Gastrocnemius medialis (tissue), 4 donors: ENCODE measurements at regions not wholly inside any gene's neighbourhood (a gene's known extent, or its start where the extent isn't known, plus 50 kb on each side); places are given as distances from the start of the nearest gene placed in this dataset.

Experiments
- ATAC-seq, 2 donors: fragments of 150-250 bp; one replicate each; pipeline ENCODE4 v1.9.1; 2016
- DNase-seq, 2 donors: peaks; one replicate each; pipeline ENCODE4 v3.0.0-alpha.2; 2019
- H3K27ac ChIP-seq, 4 donors: fragments of 200-600 bp; sonication (generic); 1 replicate in 1 of 4; 2 replicates in 3 of 4; pipeline ENCODE4 v1.5.1; 2016 to 2018; ENCODE audit warnings: mild to moderate bottlenecking in 2 of 4, moderate library complexity in 1 of 4
- H3K27me3 ChIP-seq, 3 donors: fragments of 200-600 bp; sonication (generic) in 2 of 3; 1 replicate in 1 of 3; 2 replicates in 2 of 3; pipeline versions ENCODE4 v1.5.1 to v1.6.0; 2016 to 2019; ENCODE audit warnings: mild to moderate bottlenecking in 1 of 3, moderate library complexity in 1 of 3
- H3K36me3 ChIP-seq, 2 donors: fragments of 200-600 bp; sonication (generic) in 1 of 2; one replicate each; pipeline ENCODE4 v1.5.1; 2017 to 2018
- H3K4me1 ChIP-seq, 2 donors: fragments of 200-600 bp; sonication (generic) in 1 of 2; one replicate each; pipeline ENCODE4 v1.5.1; 2016 to 2017; ENCODE audit warnings: mild to moderate bottlenecking in 2 of 2
- H3K4me3 ChIP-seq, 4 donors: fragments of 200-600 bp; sonication (generic) in 3 of 4; 1 replicate in 1 of 4; 2 replicates in 3 of 4; pipeline ENCODE4 v1.5.1; 2016 to 2019; ENCODE audit warnings: mild to moderate bottlenecking in 2 of 4
- H3K9me3 ChIP-seq, 3 donors: fragments of 200-600 bp; sonication (generic) in 2 of 3; 1 replicate in 1 of 3; 2 replicates in 2 of 3; pipeline ENCODE4 v1.5.1; 2016 to 2019
- POLR2A ChIP-seq, 2 donors: fragments of 450-650 bp; IDR thresholded peaks; one replicate each; pipeline ENCODE4 v1.6.1; 2017; ENCODE audit warnings: antibody characterized with exemption in 2 of 2, mild to moderate bottlenecking in 2 of 2, moderate library complexity in 2 of 2
- in situ Hi-C, 4 donors: fragments of 200-750 bp; cut with MboI; loops; one replicate each; pipeline versions ENCODE4 v1.15.0 to v1.8.0; 2017; ENCODE audit warnings: low sequenced_read_pairs in 4 of 4
- intact Hi-C: fragments of 100-400 bp; cut with DNase I; formaldehyde crosslinking; loops from one replicate; pipeline ENCODE4 v1.15.1; 2023; ENCODE audit warnings: low total_unique reads
- TF ChIP-seq, protein P1 (sequence below), 5 experiments: fragments of 450-650 bp in 3 of 5; fragments of 200-600 bp in 2 of 5; sonication (generic) in 2 of 5; IDR thresholded peaks in 4 of 5; conservative IDR thresholded peaks in 1 of 5; 1 replicate in 4 of 5; 2 replicates in 1 of 5; pipeline ENCODE4 v1.5.1; 2016 to 2019; ENCODE audit warnings: antibody characterized with exemption in 5 of 5, mild to moderate bottlenecking in 3 of 5, moderate library complexity in 3 of 5

DNA sequence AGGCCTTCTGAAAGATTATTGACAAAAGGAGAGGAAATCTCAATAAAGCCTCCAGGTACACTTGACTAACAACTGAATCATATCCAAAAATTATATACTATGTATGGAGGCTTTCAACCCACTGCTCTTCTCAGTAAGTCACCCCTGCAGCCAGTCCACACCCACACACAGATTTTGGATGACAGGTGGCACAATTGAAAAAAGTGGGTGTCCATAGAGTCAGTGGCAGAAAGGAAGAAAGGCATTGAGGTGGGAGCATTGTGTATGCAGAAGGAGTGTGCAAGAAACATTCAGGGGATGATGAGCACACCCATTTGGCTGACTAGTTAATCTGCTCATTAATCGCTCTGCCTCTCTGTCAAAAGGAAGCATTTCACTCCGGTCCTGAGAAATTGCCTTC is 150.6 kb upstream of the IL12B start:
- Histone ChIP-seq H3K36me3 (no peaks in the 10 kb centered on the region), H3K4me3 (no peak overlapping the region), H3K27me3 (no peaks in the 10 kb centered on the region), H3K9me3 (peaks cover 0 to under 1% (median 0%) of the 10 kb centered on the region in 3 donors), H3K27ac (no peak overlapping the region), H3K4me1 (no peaks in the 10 kb centered on the region)
- DNase-seq = no peak
- ATAC-seq = no peak
- intact Hi-C loops = no loop called here
- TF ChIP-seq POLR2A (IDR thresholded peaks at IDR 0.05) = no peak
- TF ChIP-seq, protein P1, sequence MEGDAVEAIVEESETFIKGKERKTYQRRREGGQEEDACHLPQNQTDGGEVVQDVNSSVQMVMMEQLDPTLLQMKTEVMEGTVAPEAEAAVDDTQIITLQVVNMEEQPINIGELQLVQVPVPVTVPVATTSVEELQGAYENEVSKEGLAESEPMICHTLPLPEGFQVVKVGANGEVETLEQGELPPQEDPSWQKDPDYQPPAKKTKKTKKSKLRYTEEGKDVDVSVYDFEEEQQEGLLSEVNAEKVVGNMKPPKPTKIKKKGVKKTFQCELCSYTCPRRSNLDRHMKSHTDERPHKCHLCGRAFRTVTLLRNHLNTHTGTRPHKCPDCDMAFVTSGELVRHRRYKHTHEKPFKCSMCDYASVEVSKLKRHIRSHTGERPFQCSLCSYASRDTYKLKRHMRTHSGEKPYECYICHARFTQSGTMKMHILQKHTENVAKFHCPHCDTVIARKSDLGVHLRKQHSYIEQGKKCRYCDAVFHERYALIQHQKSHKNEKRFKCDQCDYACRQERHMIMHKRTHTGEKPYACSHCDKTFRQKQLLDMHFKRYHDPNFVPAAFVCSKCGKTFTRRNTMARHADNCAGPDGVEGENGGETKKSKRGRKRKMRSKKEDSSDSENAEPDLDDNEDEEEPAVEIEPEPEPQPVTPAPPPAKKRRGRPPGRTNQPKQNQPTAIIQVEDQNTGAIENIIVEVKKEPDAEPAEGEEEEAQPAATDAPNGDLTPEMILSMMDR (IDR thresholded peaks at IDR 0.05 in 4 of 5, conservative IDR thresholded peaks at IDR 0.05 in 1 of 5) = no peak
- in situ Hi-C loops = no loop called here

DNA sequence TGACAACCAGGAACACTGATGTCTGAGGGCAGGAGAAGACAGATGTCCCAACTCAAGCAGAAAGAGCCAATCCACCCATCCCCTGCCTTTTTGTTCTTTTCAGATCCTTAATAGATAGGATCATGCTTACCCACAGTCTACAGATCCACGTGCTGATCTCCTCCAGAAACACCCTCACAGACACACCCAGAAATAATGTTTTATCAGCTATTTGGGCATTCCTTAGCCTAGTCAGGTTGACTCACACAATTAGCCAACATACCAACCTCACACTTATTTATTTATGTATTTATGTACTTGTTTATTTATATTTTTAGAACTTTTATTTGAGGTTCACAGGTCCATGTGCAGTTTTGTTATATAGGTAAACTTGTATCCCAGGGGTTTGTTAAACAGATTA is 151.5 kb upstream of the IL12B start:
- no peak overlapping the region for H3K4me3 ChIP-seq
- no peak for TF ChIP-seq POLR2A (IDR thresholded peaks at IDR 0.05)
- TF ChIP-seq, protein P1 (IDR thresholded peaks at IDR 0.05 in 4 of 5, conservative IDR thresholded peaks at IDR 0.05 in 1 of 5) = no peak
- no peaks in the 10 kb centered on the region for H3K9me3 ChIP-seq
- in situ Hi-C loops (no loop called here), intact Hi-C loops (no loop called here)
- DNase-seq (no peak), ATAC-seq (no peak)
- no peaks in the 10 kb centered on the region for H3K4me1 ChIP-seq
- no peak overlapping the region for H3K27ac ChIP-seq
- no peaks in the 10 kb centered on the region for H3K36me3 ChIP-seq
- no peaks in the 10 kb centered on the region for H3K27me3 ChIP-seq

DNA sequence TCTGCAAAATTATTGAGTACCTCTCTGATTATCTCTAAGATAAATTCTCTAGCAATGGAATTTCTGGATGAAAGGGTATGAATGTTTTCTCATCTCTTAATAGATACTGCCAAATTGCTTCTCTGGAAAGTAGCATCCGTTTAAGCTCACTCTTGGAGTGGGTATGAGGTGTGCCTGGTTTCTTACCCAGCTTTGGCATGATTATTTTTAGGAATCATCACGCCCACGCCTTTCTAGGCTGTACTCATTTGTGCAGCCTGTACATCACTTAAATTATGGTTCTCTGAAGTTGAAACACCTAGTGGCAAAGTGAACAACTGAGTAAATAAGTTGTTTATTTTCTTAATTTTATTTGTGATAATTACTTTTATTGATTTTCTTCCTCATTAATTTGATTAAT is 156.5 kb upstream of the IL12B start:
- no peaks in the 10 kb centered on the region for H3K4me1 ChIP-seq
- H3K27ac ChIP-seq = no peak overlapping the region
- DNase-seq (no peak), ATAC-seq (no peak)
- H3K4me3 ChIP-seq = no peak overlapping the region
- H3K9me3 ChIP-seq = no peaks in the 10 kb centered on the region
- H3K27me3 ChIP-seq = no peaks in the 10 kb centered on the region
- in situ Hi-C loops = no loop called here
- H3K36me3 ChIP-seq = no peaks in the 10 kb centered on the region
- intact Hi-C loops = no loop called here
- no peak for TF ChIP-seq POLR2A (IDR thresholded peaks at IDR 0.05)
- TF ChIP-seq, protein P1 (IDR thresholded peaks at IDR 0.05 in 4 of 5, conservative IDR thresholded peaks at IDR 0.05 in 1 of 5) = no peak

GRCh38 chr5:159488516-159488915 is 158.2 kb upstream of the IL12B start:
- no peak overlapping the region for H3K27ac ChIP-seq
- in situ Hi-C loops = no loop called here

GRCh38 chr5:159489779-159490178 is 159.5 kb upstream of the IL12B start:
- no peak for ATAC-seq
- TF ChIP-seq, protein P1 (IDR thresholded peaks at IDR 0.05 in 4 of 5, conservative IDR thresholded peaks at IDR 0.05 in 1 of 5) = no peak
- no peak for TF ChIP-seq POLR2A (IDR thresholded peaks at IDR 0.05)

More at GRCh38 chr5:159488516-159488915, 158.2 kb upstream of the IL12B start:
- ATAC-seq (no peak), DNase-seq (no peak)
- no peaks in the 10 kb centered on the region for H3K27me3 ChIP-seq
- no peaks in the 10 kb centered on the region for H3K4me1 ChIP-seq
- intact Hi-C loops = no loop called here
- no peak overlapping the region for H3K4me3 ChIP-seq
- H3K36me3 ChIP-seq = no peaks in the 10 kb centered on the region
- H3K9me3 ChIP-seq = no peaks in the 10 kb centered on the region
- no peak for TF ChIP-seq POLR2A (IDR thresholded peaks at IDR 0.05)
- TF ChIP-seq, protein P1 (IDR thresholded peaks at IDR 0.05 in 4 of 5, conservative IDR thresholded peaks at IDR 0.05 in 1 of 5) = no peak

More at GRCh38 chr5:159489779-159490178, 159.5 kb upstream of the IL12B start:
- intact Hi-C loops = no loop called here
- no peaks in the 10 kb centered on the region for H3K36me3 ChIP-seq
- no peaks in the 10 kb centered on the region for H3K9me3 ChIP-seq
- in situ Hi-C loops = no loop called here
- DNase-seq = no peak
- H3K4me3 ChIP-seq = no peak overlapping the region
- H3K4me1 ChIP-seq = no peaks in the 10 kb centered on the region
- H3K27me3 ChIP-seq = no peaks in the 10 kb centered on the region
- H3K27ac ChIP-seq = no peak overlapping the region
